ENCODE measurements at regions not wholly inside any gene's neighbourhood (a gene's known extent, or its start where the extent isn't known, plus 50 kb on each side); places are given as distances from the start of the nearest gene placed in this dataset.

GRCh38 chr18:23401400-23402347 is 51.4 kb upstream of the RIOK3 start (continued):
- TF ChIP-seq ZBED4 (CRISPR knock-in tag; IDR thresholded peaks at IDR 0.05; ENCODE audit: borderline replicate concordance): no peak
- TF ChIP-seq TAF15 (IDR thresholded peaks at IDR 0.05; ENCODE audit: low read depth, low read length, poor library complexity, severe bottlenecking): no peak
- TF ChIP-seq TFDP2 (CRISPR knock-in tag; IDR thresholded peaks at IDR 0.05): peak; percentile 43; the same call in 1 of the 2 replicates
- no peak for TF ChIP-seq NFATC3 (CRISPR knock-in tag; IDR thresholded peaks at IDR 0.05)
- no peak for TF ChIP-seq ZUFSP (CRISPR knock-in tag; IDR thresholded peaks at IDR 0.05; ENCODE audit: borderline replicate concordance)
- TF ChIP-seq LRRFIP1 (CRISPR knock-in tag; conservative IDR thresholded peaks at IDR 0.05): no peak
- no peak for TF ChIP-seq ZNF660 (CRISPR knock-in tag; IDR thresholded peaks at IDR 0.05; ENCODE audit: borderline replicate concordance, low read depth)
- no peak for TF ChIP-seq ZNF30 (CRISPR knock-in tag; IDR thresholded peaks at IDR 0.05)
- TF ChIP-seq RBM39 (IDR thresholded peaks at IDR 0.05; ENCODE audit: low read depth, low read length, poor library complexity, severe bottlenecking): no peak
- peak; percentile 51; the same call in 1 of the 2 replicates for TF ChIP-seq PATZ1 (CRISPR knock-in tag; IDR thresholded peaks at IDR 0.05)
- no peak for TF ChIP-seq AKAP8 (CRISPR knock-in tag; IDR thresholded peaks at IDR 0.05)
- TF ChIP-seq ZNF691 (CRISPR knock-in tag; IDR thresholded peaks at IDR 0.05; ENCODE audit: borderline replicate concordance, low read depth): no peak; the same call in 1 of the 2 replicates
- no peak for TF ChIP-seq CCDC6 (CRISPR knock-in tag; IDR thresholded peaks at IDR 0.05)
- TF ChIP-seq TOE1 (CRISPR knock-in tag; IDR thresholded peaks at IDR 0.05): no peak
- TF ChIP-seq FOSL2 (CRISPR knock-in tag; IDR thresholded peaks at IDR 0.05): peak; percentile 50
